Activated naive CD8-positive, alpha-beta T cell treated with anti-CD3 and anti-CD28 coated beads for 36 hours (primary cell): ENCODE measurements at regions not wholly inside any gene's neighbourhood (a gene's known extent, or its start where the extent isn't known, plus 50 kb on each side); places are given as distances from the start of the nearest gene placed in this dataset.

Experiments used
- DNase-seq: peaks from one replicate; pipeline ENCODE4 v3.0.0; 2021
- H3K27ac Mint-ChIP-seq: one replicate; pipeline ENCODE4 v1.8.0; 2022; ENCODE audit warnings: mild to moderate bottlenecking, moderate library complexity, mixed read lengths
- H3K27me3 Mint-ChIP-seq: one replicate; pipeline ENCODE4 v1.8.0; 2022; ENCODE audit warnings: mild to moderate bottlenecking, mixed read lengths
- H3K36me3 Mint-ChIP-seq: one replicate; pipeline ENCODE4 v1.8.0; 2021; ENCODE audit warnings: mild to moderate bottlenecking, mixed read lengths
- H3K4me1 Mint-ChIP-seq: one replicate; pipeline ENCODE4 v1.8.0; 2021; ENCODE audit warnings: mixed read lengths
- H3K4me3 Mint-ChIP-seq: one replicate; pipeline ENCODE4 v1.8.0; 2022; ENCODE audit warnings: mild to moderate bottlenecking, moderate library complexity, mixed read lengths
- H3K9me3 Mint-ChIP-seq: one replicate; pipeline ENCODE4 v1.8.0; 2022; ENCODE audit warnings: mixed read lengths

GRCh38 chr3:159174715-159175692, 373.1 kb downstream of the MFSD1 start:
- no peaks in the 10 kb centered on the region for H3K9me3 Mint-ChIP-seq
- H3K27ac Mint-ChIP-seq: no peak overlapping the region
- DNase-seq: no peak
- H3K4me3 Mint-ChIP-seq: no peak overlapping the region
- no peaks in the 10 kb centered on the region for H3K36me3 Mint-ChIP-seq
- H3K27me3 Mint-ChIP-seq: no peaks in the 10 kb centered on the region
- no peaks in the 10 kb centered on the region for H3K4me1 Mint-ChIP-seq

DNA sequence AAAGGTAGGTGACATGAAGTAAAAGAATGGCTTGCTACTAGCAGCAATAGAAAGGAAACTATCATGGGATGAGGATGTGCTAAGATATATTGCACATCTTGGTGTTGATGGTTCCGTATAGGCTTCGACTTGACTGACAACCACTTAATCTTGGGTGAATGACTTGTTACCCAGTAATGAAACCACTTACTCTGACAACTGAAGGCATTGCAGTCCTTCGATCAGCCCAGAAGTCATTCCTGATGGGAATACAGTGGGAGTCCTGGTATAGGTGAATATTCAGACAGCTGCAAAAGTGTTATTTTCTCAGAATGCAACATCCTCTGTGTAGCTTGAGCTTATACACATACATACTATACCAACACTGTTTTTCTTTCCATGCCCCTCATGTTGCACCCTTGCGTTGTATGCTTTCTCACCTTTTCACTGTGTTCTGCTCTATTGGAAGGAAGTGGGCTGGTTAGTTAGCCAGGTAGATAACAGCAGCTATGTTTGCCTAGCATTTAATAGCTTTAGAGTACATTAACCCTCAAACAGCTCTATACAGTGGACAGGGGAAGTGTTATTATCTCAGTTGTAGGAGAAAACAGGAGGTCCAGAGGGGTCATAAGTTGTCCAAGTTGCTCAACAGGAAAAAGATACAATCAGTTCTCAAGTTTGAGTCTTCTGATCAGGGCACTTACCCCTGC, 376.5 kb downstream of the MFSD1 start:
- Mint-ChIP-seq H3K27ac (no peak overlapping the region), H3K27me3 (no peaks in the 10 kb centered on the region), H3K36me3 (no peaks in the 10 kb centered on the region), H3K4me1 (no peaks in the 10 kb centered on the region), H3K9me3 (no peaks in the 10 kb centered on the region), H3K4me3 (no peak overlapping the region)
- no peak for DNase-seq

- no peak overlapping the region for H3K27ac Mint-ChIP-seq
- no peaks in the 10 kb centered on the region for H3K27me3 Mint-ChIP-seq
- no peaks in the 10 kb centered on the region for H3K9me3 Mint-ChIP-seq
- no peaks in the 10 kb centered on the region for H3K4me1 Mint-ChIP-seq
- no peaks in the 10 kb centered on the region for H3K36me3 Mint-ChIP-seq
- H3K4me3 Mint-ChIP-seq: no peak overlapping the region
- DNase-seq: no peak
These were observed 381.1 kb downstream of the MFSD1 start for GRCh38 chr3:159182961-159183360.

- Mint-ChIP-seq H3K4me3 (no peak overlapping the region), H3K27me3 (no peaks in the 10 kb centered on the region), H3K9me3 (no peaks in the 10 kb centered on the region), H3K4me1 (no peaks in the 10 kb centered on the region), H3K27ac (no peak overlapping the region), H3K36me3 (no peaks in the 10 kb centered on the region)
- no peak for DNase-seq
These were observed 383.7 kb downstream of the MFSD1 start for GRCh38 chr3:159185443-159186050.

DNA sequence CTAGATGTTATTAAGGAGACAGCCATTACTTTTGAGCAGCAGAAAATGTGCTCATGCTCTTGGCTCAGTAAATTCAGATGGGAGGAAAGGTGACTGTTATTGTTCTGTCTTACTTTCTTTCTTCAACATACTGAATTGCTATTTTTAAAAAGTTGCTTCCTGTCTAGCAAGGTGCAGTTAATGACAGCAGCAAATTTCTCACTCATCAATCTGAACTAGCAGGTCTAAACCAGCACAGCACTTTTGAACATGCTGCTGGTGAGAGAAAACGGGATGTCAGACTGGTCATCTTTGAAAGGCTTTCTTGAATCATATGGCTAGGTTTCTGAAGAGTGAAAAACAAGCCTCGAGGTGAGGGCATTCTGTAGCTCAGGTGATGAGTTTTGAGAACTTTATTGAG, 384.7 kb downstream of the MFSD1 start:
- no peak overlapping the region for H3K27ac Mint-ChIP-seq
- no peak for DNase-seq
- H3K36me3 Mint-ChIP-seq: no peaks in the 10 kb centered on the region
- H3K27me3 Mint-ChIP-seq: no peaks in the 10 kb centered on the region
- no peak overlapping the region for H3K4me3 Mint-ChIP-seq
- no peaks in the 10 kb centered on the region for H3K9me3 Mint-ChIP-seq
- H3K4me1 Mint-ChIP-seq: no peaks in the 10 kb centered on the region

DNA sequence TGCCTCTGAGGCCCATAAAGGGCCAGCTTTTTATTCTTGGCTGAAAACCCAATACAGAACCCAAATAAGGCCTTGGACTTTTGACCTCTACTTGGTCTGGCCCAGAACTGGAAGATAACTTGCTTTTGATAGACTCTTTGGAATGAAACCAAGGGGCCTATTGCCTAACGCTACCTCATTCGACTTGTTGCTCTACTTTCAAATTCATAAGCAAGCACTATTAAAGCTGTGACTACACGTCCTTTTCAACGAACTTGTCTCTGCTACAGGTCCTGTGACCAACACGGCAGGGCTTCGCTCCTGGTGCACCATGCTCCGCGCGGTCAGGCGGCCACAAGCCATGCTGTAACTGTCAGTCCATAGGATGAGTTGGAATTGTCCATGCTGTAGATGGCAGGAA, 385.4 kb downstream of the MFSD1 start:
- H3K9me3 Mint-ChIP-seq: no peaks in the 10 kb centered on the region
- H3K4me1 Mint-ChIP-seq: no peaks in the 10 kb centered on the region
- no peak for DNase-seq
- no peaks in the 10 kb centered on the region for H3K36me3 Mint-ChIP-seq
- H3K4me3 Mint-ChIP-seq: no peak overlapping the region
- H3K27me3 Mint-ChIP-seq: no peaks in the 10 kb centered on the region
- H3K27ac Mint-ChIP-seq: no peak overlapping the region

GRCh38 chr3:159187706-159188105, 385.9 kb downstream of the MFSD1 start:
- no peaks in the 10 kb centered on the region for H3K27me3 Mint-ChIP-seq
- H3K27ac Mint-ChIP-seq: no peak overlapping the region
- no peaks in the 10 kb centered on the region for H3K36me3 Mint-ChIP-seq
- DNase-seq: no peak
- H3K4me1 Mint-ChIP-seq: no peaks in the 10 kb centered on the region
- no peaks in the 10 kb centered on the region for H3K9me3 Mint-ChIP-seq
- H3K4me3 Mint-ChIP-seq: no peak overlapping the region

- H3K27ac Mint-ChIP-seq: no peak overlapping the region
- no peaks in the 10 kb centered on the region for H3K4me1 Mint-ChIP-seq
- H3K27me3 Mint-ChIP-seq: no peaks in the 10 kb centered on the region
- H3K4me3 Mint-ChIP-seq: no peak overlapping the region
- no peak for DNase-seq
- H3K36me3 Mint-ChIP-seq: no peaks in the 10 kb centered on the region
- H3K9me3 Mint-ChIP-seq: no peaks in the 10 kb centered on the region
These were observed 388.3 kb downstream of the MFSD1 start for GRCh38 chr3:159189994-159190669.

- H3K4me1 Mint-ChIP-seq: no peaks in the 10 kb centered on the region
These were observed 389.6 kb downstream of the MFSD1 start for GRCh38 chr3:159191447-159191846.

GRCh38 chr3:159196359-159196758, 394.5 kb downstream of the MFSD1 start:
- Mint-ChIP-seq H3K4me1 (no peaks in the 10 kb centered on the region), H3K9me3 (no peaks in the 10 kb centered on the region)
- DNase-seq: no peak

More at GRCh38 chr3:159191447-159191846, 389.6 kb downstream of the MFSD1 start:
- Mint-ChIP-seq H3K9me3 (no peaks in the 10 kb centered on the region), H3K4me3 (no peak overlapping the region), H3K27ac (no peak overlapping the region), H3K27me3 (no peaks in the 10 kb centered on the region), H3K36me3 (no peaks in the 10 kb centered on the region)
- no peak for DNase-seq

GRCh38 chr3:159200176-159200575, 398.3 kb downstream of the MFSD1 start:
- Mint-ChIP-seq H3K4me1 (no peaks in the 10 kb centered on the region), H3K4me3 (no peak overlapping the region), H3K9me3 (peaks cover 2% of the 10 kb centered on the region), H3K36me3 (no peaks in the 10 kb centered on the region), H3K27ac (no peak overlapping the region), H3K27me3 (no peaks in the 10 kb centered on the region)
- DNase-seq: no peak

More at GRCh38 chr3:159196359-159196758, 394.5 kb downstream of the MFSD1 start:
- Mint-ChIP-seq H3K4me3 (no peak overlapping the region), H3K27me3 (no peaks in the 10 kb centered on the region), H3K36me3 (no peaks in the 10 kb centered on the region), H3K27ac (no peak overlapping the region)

- no peaks in the 10 kb centered on the region for H3K4me1 Mint-ChIP-seq
- no peak overlapping the region for H3K27ac Mint-ChIP-seq
- H3K4me3 Mint-ChIP-seq: no peak overlapping the region
- DNase-seq: no peak
- H3K27me3 Mint-ChIP-seq: no peaks in the 10 kb centered on the region
- H3K36me3 Mint-ChIP-seq: no peaks in the 10 kb centered on the region
- H3K9me3 Mint-ChIP-seq: peaks cover 6% of the 10 kb centered on the region
These were observed 406.2 kb downstream of the MFSD1 start for GRCh38 chr3:159208050-159208449.

DNA sequence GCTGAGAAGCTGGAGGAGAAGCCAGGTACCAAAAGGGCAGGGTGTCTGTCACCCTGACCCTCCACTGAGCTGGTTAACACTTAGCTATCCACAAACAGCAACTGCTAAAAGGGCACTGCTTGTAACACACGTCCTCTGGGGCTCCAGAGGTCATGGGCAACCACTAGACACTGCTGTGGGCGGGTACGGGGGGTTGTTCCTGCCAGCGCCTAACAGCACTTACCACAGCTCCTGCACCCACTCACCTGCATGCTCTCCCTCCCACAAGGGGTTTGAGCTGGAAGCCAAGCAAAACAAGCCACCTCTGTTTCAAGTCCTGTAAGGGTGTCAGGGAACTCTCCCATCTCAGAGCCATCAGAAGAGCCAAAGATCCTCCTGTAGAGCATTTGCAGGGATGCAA, 407.6 kb downstream of the MFSD1 start:
- H3K4me1 Mint-ChIP-seq: no peaks in the 10 kb centered on the region
- H3K9me3 Mint-ChIP-seq: peaks cover 6% of the 10 kb centered on the region
- H3K27me3 Mint-ChIP-seq: no peaks in the 10 kb centered on the region
- no peak overlapping the region for H3K27ac Mint-ChIP-seq
- H3K4me3 Mint-ChIP-seq: no peak overlapping the region
- DNase-seq: no peak
- H3K36me3 Mint-ChIP-seq: no peaks in the 10 kb centered on the region

DNA sequence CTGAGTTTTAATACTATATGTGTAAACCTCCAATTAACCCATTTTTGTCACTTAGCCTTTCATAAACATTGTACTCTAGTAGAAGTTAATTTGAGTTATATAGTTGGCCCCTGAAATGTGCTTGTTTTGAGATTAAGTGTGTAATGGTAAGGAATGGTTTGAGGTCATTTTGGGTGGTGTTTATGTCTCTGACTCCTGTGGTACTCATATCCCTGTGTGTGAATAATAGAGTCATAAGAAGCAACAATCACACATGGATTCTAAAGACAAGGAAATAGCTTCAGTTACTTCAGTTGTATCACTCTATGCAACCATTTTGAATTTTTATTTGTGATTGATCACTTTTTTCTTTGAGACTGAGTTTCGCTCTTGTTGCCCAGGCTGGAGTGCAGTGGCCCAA, 408.5 kb downstream of the MFSD1 start:
- H3K36me3 Mint-ChIP-seq: no peaks in the 10 kb centered on the region
- H3K27ac Mint-ChIP-seq: no peak overlapping the region
- H3K4me3 Mint-ChIP-seq: no peak overlapping the region
- H3K27me3 Mint-ChIP-seq: no peaks in the 10 kb centered on the region
- no peak for DNase-seq
- peaks cover 4% of the 10 kb centered on the region for H3K9me3 Mint-ChIP-seq
- no peaks in the 10 kb centered on the region for H3K4me1 Mint-ChIP-seq

DNA sequence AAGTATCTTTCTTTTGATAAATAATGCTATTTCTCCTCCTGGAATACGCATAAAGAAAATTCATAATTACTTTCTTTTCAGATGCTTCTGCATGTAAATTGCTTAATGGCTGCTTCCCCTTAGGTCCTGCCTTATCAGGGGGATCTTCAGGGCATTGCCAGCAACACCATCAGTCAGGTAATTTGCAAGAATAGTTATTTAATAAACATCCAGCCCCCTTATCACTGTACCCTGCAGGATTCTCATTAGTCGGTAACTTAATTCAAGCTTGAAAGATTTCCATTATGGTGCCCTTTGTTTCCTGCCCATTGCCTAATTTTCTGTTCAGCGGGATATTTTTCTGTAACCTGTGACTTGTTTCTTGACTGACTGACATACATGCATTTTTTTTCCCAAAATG, 414.5 kb downstream of the MFSD1 start:
- Mint-ChIP-seq H3K4me3 (no peak overlapping the region), H3K9me3 (no peaks in the 10 kb centered on the region), H3K4me1 (no peaks in the 10 kb centered on the region), H3K27me3 (no peaks in the 10 kb centered on the region), H3K36me3 (no peaks in the 10 kb centered on the region), H3K27ac (no peak overlapping the region)
- DNase-seq: no peak
